AG10803 (cell line): ENCODE measurements at regions not wholly inside any gene's neighbourhood (a gene's known extent, or its start where the extent isn't known, plus 50 kb on each side); places are given as distances from the start of the nearest gene placed in this dataset.
A peak's percentile ranks its signal among the peaks of the same experiment; 100 is the strongest.

Experiments
- DNase-seq: peaks from one replicate; pipeline ENCODE4 v3.0.0; 2010; ENCODE audit warnings: low read depth
- H3K4me3 ChIP-seq: 2 replicates; pipeline ENCODE4 v1.5.1; 2011; ENCODE audit warnings: mild to moderate bottlenecking, low read length, control low read depth
- CTCF ChIP-seq: conservative IDR thresholded peaks from 2 replicates; pipeline ENCODE4 v1.5.1; 2011; ENCODE audit warnings: mild to moderate bottlenecking, low read length, control low read depth, inconsistent platforms

DNA sequence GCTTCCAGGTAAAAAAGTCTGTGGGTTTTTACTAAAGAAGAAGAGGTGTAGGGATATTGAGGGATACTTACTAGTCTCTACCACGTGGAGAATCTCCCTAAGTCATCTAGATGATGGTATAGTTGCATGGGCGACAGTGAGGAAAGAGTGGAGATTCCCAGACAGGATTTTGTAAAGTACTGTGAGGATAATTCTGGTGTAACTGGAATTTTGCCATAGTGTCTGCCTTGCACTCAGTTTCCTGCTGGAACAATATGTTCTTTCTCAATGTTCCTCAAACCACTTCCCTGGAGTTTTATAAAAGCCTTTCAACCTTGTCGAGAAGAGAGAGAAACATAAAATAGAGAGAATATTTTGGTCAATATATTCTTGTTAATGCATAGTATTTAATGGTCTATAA, 95.1 kb upstream of the WLS start:
- no peak overlapping the region for H3K4me3 ChIP-seq
- no peak for TF ChIP-seq CTCF
- DNase-seq, result no peak

DNA sequence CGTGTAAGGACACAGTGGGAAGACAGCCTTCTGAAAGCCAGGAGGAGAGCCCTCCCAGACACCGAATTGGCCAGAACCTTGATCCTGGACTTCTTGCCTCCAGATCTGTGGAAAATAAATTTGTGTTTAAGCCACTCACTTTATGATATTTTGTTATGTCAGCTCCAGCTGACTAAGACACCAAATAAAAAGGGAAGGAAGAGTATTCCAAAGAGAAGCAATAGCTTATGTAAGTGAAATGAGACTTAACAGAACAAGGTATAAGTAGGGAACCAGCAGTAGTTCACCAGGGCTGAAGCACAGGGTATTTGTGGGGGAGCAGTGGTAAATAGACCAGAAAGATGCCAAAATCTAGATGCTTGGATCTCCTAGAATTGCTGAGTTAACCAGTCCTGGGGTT, 94.2 kb upstream of the WLS start:
- TF ChIP-seq CTCF, result no peak

GRCh38 chr1:68324316-68324715, 92.0 kb upstream of the WLS start:
- TF ChIP-seq CTCF, result no peak
- H3K4me3 ChIP-seq, result no peak overlapping the region
- no peak for DNase-seq

More for the DNA sequence above, 94.2 kb upstream of the WLS start:
- H3K4me3 ChIP-seq, result no peak overlapping the region
- no peak for DNase-seq

GRCh38 chr1:68322837-68323687, 90.7 kb upstream of the WLS start:
- H3K4me3 ChIP-seq, result no peak overlapping the region; the same call in 1 of the 2 replicates

DNA sequence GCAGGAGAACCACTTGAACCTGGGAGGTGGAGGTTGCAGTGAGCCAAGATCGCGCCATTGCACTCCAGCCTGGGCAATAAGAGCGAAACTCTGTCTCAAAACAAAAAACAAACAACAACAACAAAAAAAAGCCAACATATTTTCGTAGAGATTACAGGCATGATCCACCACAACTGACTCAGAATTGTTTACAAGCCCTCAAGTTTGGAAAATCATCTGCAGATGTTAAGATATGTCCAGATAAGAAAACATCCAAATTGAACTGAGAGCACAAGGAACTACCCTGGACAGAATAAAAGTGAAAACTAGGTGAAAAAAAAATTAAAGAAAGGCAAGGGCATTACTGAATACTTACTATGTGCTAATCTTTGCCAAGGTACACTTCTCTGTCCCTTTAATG, 89.8 kb upstream of the WLS start:
- DNase-seq, result no peak
- no peak for TF ChIP-seq CTCF
- H3K4me3 ChIP-seq, result no peak overlapping the region

More at GRCh38 chr1:68322837-68323687, 90.7 kb upstream of the WLS start:
- DNase-seq, result peak; percentile 73
- no peak for TF ChIP-seq CTCF

GRCh38 chr1:68321084-68321685, 88.9 kb upstream of the WLS start:
- DNase-seq, result peak; percentile 60
- H3K4me3 ChIP-seq, result no peak overlapping the region
- peak; percentile 87 for TF ChIP-seq CTCF

DNA sequence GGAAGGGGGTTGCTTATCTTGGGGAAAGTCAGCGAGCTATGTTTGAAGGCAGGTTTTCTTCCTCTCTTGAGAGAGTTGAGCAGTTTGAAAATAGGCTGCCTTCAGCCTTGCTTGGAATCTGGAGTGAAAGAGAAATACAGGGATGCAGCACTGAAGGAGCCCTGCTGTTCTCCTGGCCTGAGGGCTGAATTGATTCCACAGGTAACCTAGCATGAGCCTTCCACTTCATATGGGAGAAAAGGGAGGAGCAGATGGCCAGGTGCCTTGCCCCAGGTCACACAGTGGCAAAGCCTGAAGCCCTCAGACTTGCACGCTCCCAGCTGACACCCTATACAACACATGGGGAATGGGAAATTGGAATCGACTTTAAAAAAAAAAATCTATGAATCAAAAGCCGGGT, 88.0 kb upstream of the WLS start:
- no peak for TF ChIP-seq CTCF
- H3K4me3 ChIP-seq, result no peak overlapping the region
- no peak for DNase-seq
